ENCODE measurements at regions not wholly inside any gene's neighbourhood (a gene's known extent, or its start where the extent isn't known, plus 50 kb on each side); places are given as distances from the start of the nearest gene placed in this dataset.

DNA sequence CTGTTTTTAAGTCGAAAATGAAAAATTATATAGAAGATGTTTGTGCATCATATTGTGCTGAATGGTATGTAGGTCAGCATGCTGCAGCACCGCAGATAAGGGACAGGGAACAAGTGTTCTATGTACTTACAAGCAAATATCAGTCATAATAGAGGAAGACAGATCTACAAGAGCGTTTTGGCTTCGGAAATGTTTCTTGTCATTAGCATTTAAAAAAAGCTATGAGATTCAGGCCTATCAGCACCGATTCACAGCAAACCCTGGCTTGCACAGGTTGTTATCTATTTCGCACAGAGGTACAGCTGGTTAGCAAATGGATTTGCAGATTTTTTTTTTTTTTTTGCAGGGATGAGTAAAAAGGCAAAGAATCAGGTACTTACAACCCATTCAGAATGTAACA lies 204.2 kb upstream of the TBC1D5 start:
- no peak for DNase-seq (ENCODE audit: low read depth in 2 of 2)

DNA sequence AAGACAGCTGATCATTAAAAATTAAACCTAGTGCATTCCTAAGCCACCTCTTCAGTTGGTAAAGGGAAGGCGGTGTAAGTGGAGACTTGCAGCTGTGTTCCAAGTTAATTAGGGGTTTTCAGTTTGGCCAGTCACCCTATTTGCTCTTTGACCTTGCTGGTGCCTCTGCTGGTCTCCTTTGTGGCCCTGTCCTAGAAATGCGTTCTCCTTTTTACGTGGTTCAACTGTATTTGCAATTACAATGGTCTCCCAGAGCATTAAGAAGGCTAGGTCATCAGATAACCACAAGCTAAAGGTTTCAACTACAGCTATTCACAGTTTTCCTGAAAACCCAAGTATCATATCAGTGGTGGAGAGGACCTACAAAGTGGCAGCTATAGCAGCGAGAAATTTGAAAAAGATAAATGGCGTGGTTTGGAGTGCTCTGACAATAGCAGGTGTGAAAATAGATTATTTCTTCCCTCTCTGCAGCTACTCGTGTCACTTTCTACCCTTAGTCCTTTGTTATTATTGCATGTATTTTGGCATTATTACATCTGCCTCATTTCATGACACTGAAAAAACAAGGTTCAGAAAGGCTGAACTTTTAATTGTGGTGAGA lies 203.5 kb upstream of the TBC1D5 start:
- DNase-seq (ENCODE audit: low read depth in 2 of 2), result no peak

DNA sequence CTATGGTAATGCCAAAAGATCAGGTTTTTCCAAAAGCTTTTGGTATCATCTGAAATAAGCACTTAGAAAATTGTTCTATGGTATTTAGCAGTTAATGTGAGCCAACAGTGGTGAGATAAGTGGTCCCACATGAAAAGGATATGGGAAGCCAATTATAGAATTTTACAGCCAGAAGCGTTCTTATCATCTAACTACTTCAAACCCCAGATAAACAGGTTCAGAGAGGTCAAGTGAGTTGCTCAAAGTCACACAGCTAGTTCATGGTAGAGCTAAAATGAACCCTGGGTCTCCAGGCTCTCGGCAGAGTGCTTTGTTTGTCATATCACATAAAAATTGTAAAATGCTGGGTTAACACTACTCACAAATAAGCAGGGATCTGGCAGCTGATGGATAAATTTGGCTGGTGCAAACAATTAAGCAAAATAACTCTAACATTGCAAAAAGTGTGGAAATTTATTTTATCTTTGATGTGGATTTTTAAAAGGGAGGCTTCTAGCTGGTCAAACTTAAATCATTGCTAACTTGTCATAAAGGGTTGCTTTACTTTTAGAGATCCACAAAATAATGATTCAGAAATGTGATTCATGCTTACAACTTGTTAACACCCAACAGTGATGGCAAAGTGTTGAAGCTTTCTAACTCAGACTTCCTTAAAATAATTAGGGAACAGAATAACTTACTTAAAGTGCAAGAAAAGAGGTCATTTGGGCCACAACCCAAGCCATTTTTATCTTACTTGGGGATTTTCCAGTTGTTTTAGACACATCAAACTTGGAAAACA lies 202.8 kb upstream of the TBC1D5 start:
- DNase-seq (ENCODE audit: low read depth in 2 of 2), result no peak

GRCh38 chr3:17942856-17943255 lies 200.4 kb upstream of the TBC1D5 start:
- DNase-seq (ENCODE audit: low read depth in 2 of 2), result no peak

DNA sequence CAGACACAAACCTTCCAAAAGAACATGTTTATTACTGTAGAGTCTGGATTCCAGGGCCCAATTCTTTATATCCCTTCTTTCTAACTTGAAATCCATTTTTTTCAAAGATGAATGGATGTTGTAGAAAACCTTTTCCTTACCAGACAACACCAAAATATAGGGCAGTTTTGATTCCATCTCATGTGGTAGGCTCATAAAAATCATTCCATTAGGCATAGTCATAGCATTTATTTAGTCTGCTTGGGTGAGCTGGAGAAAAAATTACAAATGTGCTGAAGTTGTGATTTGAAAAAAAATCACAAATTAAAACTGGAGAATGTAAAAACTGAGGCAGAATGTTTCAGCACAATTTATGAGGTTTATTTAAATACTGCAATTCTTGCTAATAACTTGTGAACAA lies 199.3 kb upstream of the TBC1D5 start:
- no peak for DNase-seq (ENCODE audit: low read depth in 2 of 2)

GRCh38 chr3:17941152-17941551 lies 198.7 kb upstream of the TBC1D5 start:
- no peak for DNase-seq (ENCODE audit: low read depth in 2 of 2)

DNA sequence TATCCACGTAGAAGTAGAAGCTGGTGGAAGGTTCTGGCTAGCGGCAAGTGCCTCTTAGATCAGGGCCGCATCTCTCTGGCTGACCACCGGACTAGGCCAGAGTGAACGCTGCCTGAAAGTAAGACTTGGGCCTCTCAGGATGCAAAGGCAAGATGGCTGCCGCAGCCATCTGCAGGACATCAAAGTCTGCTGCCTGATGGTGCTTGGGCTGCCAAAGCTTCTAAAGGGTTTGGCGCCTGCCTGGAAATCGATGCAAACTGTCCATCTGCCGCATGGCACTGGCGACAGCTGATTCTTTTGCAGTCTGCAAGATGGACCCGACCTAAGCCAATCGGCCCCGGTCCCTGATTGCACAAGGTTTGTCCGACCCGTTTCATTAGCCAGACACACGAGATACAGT lies 196.7 kb upstream of the TBC1D5 start:
- no peak for DNase-seq (ENCODE audit: low read depth in 2 of 2)

DNA sequence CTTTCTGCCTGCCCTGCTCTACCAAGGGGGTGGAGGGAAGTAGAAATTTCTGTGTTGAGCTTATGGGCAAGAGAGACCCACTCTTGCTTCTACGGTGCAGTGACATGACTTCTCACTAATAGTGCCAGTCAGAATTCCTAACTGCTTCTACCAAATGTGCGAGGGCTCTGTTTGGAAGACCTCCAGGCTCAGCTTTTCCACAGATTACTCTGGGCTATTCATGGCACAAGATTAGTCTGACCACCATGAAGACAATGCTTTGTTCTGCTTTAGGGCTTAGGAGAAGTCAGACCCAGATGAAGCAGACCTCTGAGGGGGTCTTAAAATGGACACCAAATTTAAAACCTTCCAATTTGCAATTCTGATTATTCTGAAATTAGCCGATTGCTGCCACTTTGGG lies 195.9 kb upstream of the TBC1D5 start:
- DNase-seq (ENCODE audit: low read depth in 2 of 2), result no peak

GRCh38 chr3:17936736-17937480 lies 194.5 kb upstream of the TBC1D5 start:
- DNase-seq (ENCODE audit: low read depth in 2 of 2), result no peak

GRCh38 chr3:17935222-17935621 lies 192.8 kb upstream of the TBC1D5 start:
- DNase-seq (ENCODE audit: low read depth in 2 of 2), result no peak

GRCh38 chr3:17932136-17932771 lies 189.8 kb upstream of the TBC1D5 start:
- DNase-seq (ENCODE audit: low read depth in 2 of 2), result no peak

DNA sequence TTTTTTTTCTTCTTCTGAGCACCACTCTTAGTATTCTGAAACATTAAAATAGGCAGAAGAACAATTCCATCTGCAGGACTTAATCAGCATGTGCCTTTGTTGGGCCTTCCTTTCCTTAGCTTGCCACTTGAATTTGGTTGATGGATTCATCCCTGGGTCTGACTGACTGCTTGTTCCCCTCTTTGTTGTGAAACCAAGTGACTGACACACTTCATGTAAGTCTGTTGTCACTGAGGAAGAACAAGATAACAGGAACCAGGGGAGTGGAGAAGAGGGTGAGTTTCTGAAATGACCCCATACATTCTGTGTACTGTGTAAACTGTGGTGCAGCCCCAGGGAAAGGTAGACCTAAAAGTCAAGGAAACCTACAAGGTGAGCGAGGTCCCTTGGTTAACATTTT lies 188.7 kb upstream of the TBC1D5 start:
- DNase-seq (ENCODE audit: low read depth in 2 of 2), result no peak

- DNase-seq (ENCODE audit: low read depth in 2 of 2), result no peak
Observed at GRCh38 chr3:17928502-17929145, 186.2 kb upstream of the TBC1D5 start.

GRCh38 chr3:17927036-17927435 lies 184.6 kb upstream of the TBC1D5 start:
- no peak for DNase-seq (ENCODE audit: low read depth in 2 of 2)

DNA sequence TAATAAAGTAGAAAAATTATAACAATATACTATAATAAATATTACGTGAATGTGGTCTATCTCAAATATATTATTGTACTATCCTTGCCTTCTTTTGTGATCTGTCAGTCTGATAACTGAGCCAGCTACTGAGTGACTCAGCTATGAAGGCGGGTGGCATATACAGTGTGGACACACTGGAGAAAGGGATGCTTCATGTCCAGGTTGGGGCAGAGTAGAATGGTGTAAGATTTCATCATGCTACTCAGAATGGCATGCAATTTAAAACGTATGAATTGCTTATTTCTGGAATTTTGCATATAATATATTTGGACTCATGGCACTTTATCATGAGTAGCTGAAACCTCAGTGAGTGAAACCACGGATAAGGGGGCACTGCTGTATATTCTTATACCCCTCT lies 172.9 kb upstream of the TBC1D5 start:
- DNase-seq (ENCODE audit: low read depth in 2 of 2), result no peak

DNA sequence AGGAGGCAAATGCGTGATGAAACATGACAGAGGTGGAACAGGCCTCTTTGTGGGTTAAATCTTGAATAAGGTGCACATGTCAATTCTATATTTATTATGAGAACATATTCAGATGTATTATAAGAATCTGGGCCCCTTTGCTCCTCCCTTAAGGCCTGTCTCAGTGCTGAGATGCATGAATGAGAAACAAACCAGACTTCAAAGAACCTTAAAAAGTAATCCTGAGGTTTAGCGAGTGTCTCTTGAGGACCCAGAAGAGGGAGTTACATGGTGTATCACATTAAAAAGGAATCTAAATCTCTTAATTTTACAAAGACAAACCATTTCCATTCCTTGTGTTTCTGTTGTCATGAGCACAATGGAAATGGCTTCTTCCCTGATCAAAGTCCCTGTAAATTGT lies 170.9 kb upstream of the TBC1D5 start:
- no peak for DNase-seq (ENCODE audit: low read depth in 2 of 2)

DNA sequence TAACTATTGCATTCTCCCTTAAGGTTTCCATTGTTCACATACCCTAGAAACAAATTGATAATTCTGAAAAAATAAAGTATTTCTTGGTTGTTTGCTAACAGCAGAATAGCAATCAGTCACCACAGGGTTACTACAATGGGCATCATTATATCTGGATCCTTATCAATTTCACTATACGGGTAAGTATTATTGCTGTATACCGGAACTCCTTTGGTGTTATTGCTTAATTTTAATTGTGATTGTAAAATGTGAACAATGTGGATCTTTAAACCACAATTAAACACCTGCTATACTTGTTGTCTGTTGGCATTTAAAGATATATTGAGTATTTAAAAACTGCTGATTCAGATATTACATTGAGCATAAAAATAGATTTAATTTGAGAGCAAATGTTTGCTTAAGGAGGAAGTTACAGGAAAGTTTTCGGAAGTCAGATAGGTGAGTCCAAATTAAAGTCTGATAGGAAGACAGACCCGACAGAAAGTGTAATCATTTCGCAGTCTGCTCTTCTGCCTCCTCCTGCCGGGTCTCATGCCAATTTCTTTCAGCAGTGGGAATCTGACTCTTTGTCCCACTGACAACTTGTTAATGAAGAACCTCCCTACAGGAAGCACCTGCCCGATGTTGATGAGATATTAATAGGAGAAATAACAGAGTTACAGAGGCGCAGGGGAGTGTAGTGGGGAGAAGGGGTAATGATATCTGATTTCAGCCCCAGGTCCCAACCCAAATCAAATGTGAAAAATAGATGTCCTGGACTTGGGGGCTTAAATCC lies 169.7 kb upstream of the TBC1D5 start:
- no peak for DNase-seq (ENCODE audit: low read depth in 2 of 2)

DNA sequence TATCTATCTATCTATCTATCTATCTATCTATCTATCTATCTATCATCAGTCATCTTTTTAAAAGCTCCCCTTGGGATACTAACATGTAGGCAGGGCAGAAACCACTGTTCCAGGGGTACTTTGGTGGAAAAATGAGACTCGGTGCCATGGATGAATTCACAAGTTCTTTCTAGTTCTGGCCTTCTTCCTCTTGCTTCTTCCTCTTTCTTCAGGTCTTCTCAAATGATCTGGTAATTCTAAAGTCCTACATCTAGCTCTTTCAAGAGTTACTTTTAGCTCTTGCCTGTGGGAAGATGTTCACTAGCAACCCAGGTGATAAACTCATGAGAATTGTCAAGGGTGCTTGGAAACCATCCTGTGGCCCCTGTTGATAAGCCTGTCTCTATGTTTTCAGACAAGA lies 168.5 kb upstream of the TBC1D5 start:
- no peak for DNase-seq (ENCODE audit: low read depth in 2 of 2)

DNA sequence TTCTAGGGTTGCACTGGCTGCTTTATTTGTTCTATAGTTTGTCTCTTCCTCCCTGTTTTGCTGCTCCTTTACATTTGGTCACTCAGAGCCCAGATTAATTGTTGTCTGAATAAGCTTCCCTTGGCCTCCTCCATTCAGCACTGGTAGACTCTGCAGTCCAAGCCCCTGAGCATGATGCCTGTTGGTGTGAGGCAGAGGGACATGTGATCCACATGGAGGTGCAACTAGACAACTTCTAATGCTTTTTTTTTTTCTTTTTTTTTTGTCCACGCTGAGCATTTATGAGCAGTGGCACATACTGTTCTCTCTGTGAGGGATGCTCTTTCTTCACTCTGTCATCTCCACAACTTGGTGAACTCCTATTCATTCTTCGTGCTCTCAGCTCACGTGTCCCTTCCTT lies 167.3 kb upstream of the TBC1D5 start:
- DNase-seq (ENCODE audit: low read depth in 2 of 2), result no peak

GRCh38 chr3:17908399-17909191 lies 166.2 kb upstream of the TBC1D5 start:
- DNase-seq (ENCODE audit: low read depth in 2 of 2), result no peak

All from stimulated activated CD8-positive, alpha-beta memory T cell treated with anti-CD3 and anti-CD28 coated beads, Interleukin-15, amount 100 ng/mL, for 4 hours (primary cell).